Activated T-helper 2 cell treated with anti-CD3 and anti-CD28 coated beads, Interferon-gamma antibody, Interleukin-2, Interleukin-4, amounts not matched to agents 10 μg/mL and 5 μg/mL and 100 μg/mL, durations not matched to agents 14 hours and 24 hours and 36 hours (primary cell): ENCODE measurements at regions not wholly inside any gene's neighbourhood (a gene's known extent, or its start where the extent isn't known, plus 50 kb on each side); places are given as distances from the start of the nearest gene placed in this dataset.

ENCODE experiments used
- DNase-seq: peaks from one replicate; pipeline ENCODE4 v3.0.0; 2021; ENCODE audit warnings: low spot score
- H3K27ac Mint-ChIP-seq: one replicate; pipeline ENCODE4 v1.8.0; 2021; ENCODE audit warnings: mixed read lengths
- H3K27me3 Mint-ChIP-seq: one replicate; pipeline ENCODE4 v1.8.0; 2021; ENCODE audit warnings: low read depth, mixed read lengths
- H3K36me3 Mint-ChIP-seq: one replicate; pipeline ENCODE4 v1.8.0; 2021; ENCODE audit warnings: low read depth, mixed read lengths
- H3K4me1 Mint-ChIP-seq: one replicate; pipeline ENCODE4 v1.8.0; 2021; ENCODE audit warnings: low read depth, mixed read lengths
- H3K4me3 Mint-ChIP-seq: one replicate; pipeline ENCODE4 v1.8.0; 2021; ENCODE audit warnings: low read depth, mild to moderate bottlenecking, moderate library complexity, mixed read lengths
- H3K9me3 Mint-ChIP-seq: one replicate; pipeline ENCODE4 v1.8.0; 2021; ENCODE audit warnings: mixed read lengths
- intact Hi-C: fragments of 100-400 bp; cut with micrococcal nuclease; formaldehyde crosslinking; loops from one replicate; pipeline ENCODE4 v1.15.1; 2023

- intact Hi-C loops = no loop called here
- Mint-ChIP-seq H3K9me3 (peaks cover 8% of the 10 kb centered on the region), H3K27ac (no peak overlapping the region), H3K4me3 (no peak overlapping the region), H3K27me3 (no peaks in the 10 kb centered on the region), H3K4me1 (no peaks in the 10 kb centered on the region), H3K36me3 (no peaks in the 10 kb centered on the region)
- no peak for DNase-seq
These were observed 133.0 kb downstream of the FAT4 start for GRCh38 chr4:125447551-125448290.

GRCh38 chr4:125456075-125456474 is 141.3 kb downstream of the FAT4 start:
- DNase-seq = no peak
- peaks cover 2% of the 10 kb centered on the region for H3K9me3 Mint-ChIP-seq
- no peak overlapping the region for H3K4me3 Mint-ChIP-seq
- intact Hi-C loops = no loop called here
- no peak overlapping the region for H3K27ac Mint-ChIP-seq
- H3K27me3 Mint-ChIP-seq = no peaks in the 10 kb centered on the region
- no peaks in the 10 kb centered on the region for H3K4me1 Mint-ChIP-seq
- no peaks in the 10 kb centered on the region for H3K36me3 Mint-ChIP-seq

- Mint-ChIP-seq H3K4me1 (no peaks in the 10 kb centered on the region), H3K36me3 (no peaks in the 10 kb centered on the region), H3K9me3 (peaks cover 2% of the 10 kb centered on the region), H3K27ac (no peak overlapping the region), H3K27me3 (no peaks in the 10 kb centered on the region), H3K4me3 (no peak overlapping the region)
- intact Hi-C loops = no loop called here
- no peak for DNase-seq
These were observed 144.8 kb downstream of the FAT4 start for GRCh38 chr4:125459531-125459930.

- no peaks in the 10 kb centered on the region for H3K4me1 Mint-ChIP-seq
- DNase-seq = no peak
- H3K9me3 Mint-ChIP-seq = no peaks in the 10 kb centered on the region
- intact Hi-C loops = no loop called here
- no peaks in the 10 kb centered on the region for H3K36me3 Mint-ChIP-seq
- no peak overlapping the region for H3K4me3 Mint-ChIP-seq
- H3K27ac Mint-ChIP-seq = no peak overlapping the region
- no peaks in the 10 kb centered on the region for H3K27me3 Mint-ChIP-seq
These were observed 147.1 kb downstream of the FAT4 start for GRCh38 chr4:125461676-125462363.

- Mint-ChIP-seq H3K27me3 (no peaks in the 10 kb centered on the region), H3K4me3 (no peak overlapping the region), H3K27ac (no peak overlapping the region), H3K36me3 (no peaks in the 10 kb centered on the region), H3K4me1 (no peaks in the 10 kb centered on the region), H3K9me3 (no peaks in the 10 kb centered on the region)
- intact Hi-C loops = no loop called here
- no peak for DNase-seq
These were observed 149.4 kb downstream of the FAT4 start for GRCh38 chr4:125464146-125464545.

- no peak overlapping the region for H3K4me3 Mint-ChIP-seq
- H3K4me1 Mint-ChIP-seq = no peaks in the 10 kb centered on the region
- H3K27ac Mint-ChIP-seq = no peak overlapping the region
- H3K27me3 Mint-ChIP-seq = no peaks in the 10 kb centered on the region
- intact Hi-C loops = no loop called here
- DNase-seq = no peak
- no peaks in the 10 kb centered on the region for H3K9me3 Mint-ChIP-seq
- H3K36me3 Mint-ChIP-seq = no peaks in the 10 kb centered on the region
These were observed 166.7 kb downstream of the FAT4 start for GRCh38 chr4:125481334-125482045.

GRCh38 chr4:125482822-125483221 is 168.1 kb downstream of the FAT4 start:
- Mint-ChIP-seq H3K4me1 (no peaks in the 10 kb centered on the region), H3K27ac (no peak overlapping the region), H3K36me3 (no peaks in the 10 kb centered on the region), H3K4me3 (no peak overlapping the region), H3K27me3 (no peaks in the 10 kb centered on the region), H3K9me3 (no peaks in the 10 kb centered on the region)
- intact Hi-C loops = no loop called here
- DNase-seq = no peak

GRCh38 chr4:125483278-125483677 is 168.5 kb downstream of the FAT4 start:
- no peak overlapping the region for H3K27ac Mint-ChIP-seq
- intact Hi-C loops = no loop called here
- H3K36me3 Mint-ChIP-seq = no peaks in the 10 kb centered on the region
- no peaks in the 10 kb centered on the region for H3K27me3 Mint-ChIP-seq
- DNase-seq = no peak
- peaks cover under 1% of the 10 kb centered on the region for H3K9me3 Mint-ChIP-seq
- H3K4me3 Mint-ChIP-seq = no peak overlapping the region
- no peaks in the 10 kb centered on the region for H3K4me1 Mint-ChIP-seq

GRCh38 chr4:125484912-125485311 is 170.2 kb downstream of the FAT4 start:
- Mint-ChIP-seq H3K4me3 (no peak overlapping the region), H3K27ac (no peak overlapping the region), H3K4me1 (no peaks in the 10 kb centered on the region), H3K27me3 (no peaks in the 10 kb centered on the region), H3K36me3 (no peaks in the 10 kb centered on the region), H3K9me3 (peaks cover 9% of the 10 kb centered on the region)
- no peak for DNase-seq
- intact Hi-C loops = no loop called here

- H3K36me3 Mint-ChIP-seq = no peaks in the 10 kb centered on the region
- peaks cover 15% of the 10 kb centered on the region for H3K9me3 Mint-ChIP-seq
- H3K27ac Mint-ChIP-seq = no peak overlapping the region
- no peaks in the 10 kb centered on the region for H3K27me3 Mint-ChIP-seq
- no peaks in the 10 kb centered on the region for H3K4me1 Mint-ChIP-seq
- intact Hi-C loops = no loop called here
- H3K4me3 Mint-ChIP-seq = no peak overlapping the region
- no peak for DNase-seq
These were observed 171.6 kb downstream of the FAT4 start for GRCh38 chr4:125486351-125486750.

- H3K27me3 Mint-ChIP-seq = no peaks in the 10 kb centered on the region
- H3K9me3 Mint-ChIP-seq = peaks cover 15% of the 10 kb centered on the region
- H3K27ac Mint-ChIP-seq = no peak overlapping the region
- no peaks in the 10 kb centered on the region for H3K36me3 Mint-ChIP-seq
- intact Hi-C loops = no loop called here
- H3K4me3 Mint-ChIP-seq = no peak overlapping the region
- no peaks in the 10 kb centered on the region for H3K4me1 Mint-ChIP-seq
- DNase-seq = no peak
These were observed 175.4 kb downstream of the FAT4 start for GRCh38 chr4:125489952-125490690.

GRCh38 chr4:125492957-125493356 is 178.2 kb downstream of the FAT4 start:
- no peak for DNase-seq
- no peaks in the 10 kb centered on the region for H3K27me3 Mint-ChIP-seq
- no peak overlapping the region for H3K4me3 Mint-ChIP-seq
- peaks cover 15% of the 10 kb centered on the region for H3K9me3 Mint-ChIP-seq
- H3K27ac Mint-ChIP-seq = no peak overlapping the region
- intact Hi-C loops = no loop called here
- no peaks in the 10 kb centered on the region for H3K4me1 Mint-ChIP-seq
- no peaks in the 10 kb centered on the region for H3K36me3 Mint-ChIP-seq
